GM21528 (cell line): ENCODE measurements at regions not wholly inside any gene's neighbourhood (a gene's known extent, or its start where the extent isn't known, plus 50 kb on each side); places are given as distances from the start of the nearest gene placed in this dataset.
A peak's percentile ranks its signal among the peaks of the same experiment; 100 is the strongest.
"Not testable (repeated sequence)": the region's sequence is repeated elsewhere in the genome, so short reads cannot be mapped to it uniquely, and the experiment has no call there.

Experiments
- ATAC-seq: cut with Tn5 transposase; IDR thresholded peaks from one replicate; pipeline ENCODE4 v1.9.1; 2021; ENCODE audit warnings: mild to moderate bottlenecking, moderate library complexity; ENCODE audit not compliant: unreplicated experiment, low FRiP score

GRCh38 chr1:204777591-204777990 is 92.1 kb upstream of the LRRN2 start:
- ATAC-seq: no peak

- ATAC-seq: no peak
Measured at GRCh38 chr1:204780630-204781029, 90.0 kb upstream of the NFASC start.

- ATAC-seq: no peak
Measured at GRCh38 chr1:204782118-204782700, 88.5 kb upstream of the NFASC start.

- not testable (repeated sequence) for ATAC-seq
Measured at GRCh38 chr1:204785023-204785422, 85.6 kb upstream of the NFASC start.

GRCh38 chr1:204788470-204788869 is 82.2 kb upstream of the NFASC start:
- no peak for ATAC-seq

GRCh38 chr1:204791453-204792353 is 79.0 kb upstream of the NFASC start:
- no peak for ATAC-seq

GRCh38 chr1:204792354-204792692 is 78.3 kb upstream of the NFASC start:
- ATAC-seq: no peak

- ATAC-seq: no peak
Measured at GRCh38 chr1:204793259-204793914, 77.3 kb upstream of the NFASC start.

- not testable (repeated sequence) for ATAC-seq
Measured at GRCh38 chr1:204796886-204797285, 73.8 kb upstream of the NFASC start.

- ATAC-seq: no peak
Measured at GRCh38 chr1:204797401-204797800, 73.3 kb upstream of the NFASC start.

GRCh38 chr1:204799630-204800029 is 71.0 kb upstream of the NFASC start:
- ATAC-seq: no peak

- ATAC-seq: no peak
Measured at GRCh38 chr1:204801211-204801610, 69.5 kb upstream of the NFASC start.

GRCh38 chr1:204802401-204803175 is 68.1 kb upstream of the NFASC start:
- ATAC-seq: no peak

- no peak for ATAC-seq
Measured at GRCh38 chr1:204803607-204804006, 67.1 kb upstream of the NFASC start.

- peak; percentile 88 for ATAC-seq
Measured at GRCh38 chr1:204806943-204807687, 63.5 kb upstream of the NFASC start.

GRCh38 chr1:204809488-204809887 is 61.2 kb upstream of the NFASC start:
- ATAC-seq: no peak

GRCh38 chr1:204812842-204813241 is 57.8 kb upstream of the NFASC start:
- no peak for ATAC-seq

GRCh38 chr1:204813522-204813921 is 57.1 kb upstream of the NFASC start:
- no peak for ATAC-seq

- ATAC-seq: no peak
Measured at GRCh38 chr1:204814166-204814884, 56.3 kb upstream of the NFASC start.
